IPS-NIHi11 (cell line): ENCODE measurements at regions not wholly inside any gene's neighbourhood (a gene's known extent, or its start where the extent isn't known, plus 50 kb on each side); places are given as distances from the start of the nearest gene placed in this dataset.
"Not testable (repeated sequence)": the region's sequence is repeated elsewhere in the genome, so short reads cannot be mapped to it uniquely, and the experiment has no call there.

Experiments used
- DNase-seq: peaks from one replicate; pipeline ENCODE4 v3.0.0; 2012; ENCODE audit warnings: mixed read lengths, low spot score

- DNase-seq: no peak
These were observed 880.3 kb upstream of the GRIA3 start for GRCh38 chrX:122303761-122304160.

DNA sequence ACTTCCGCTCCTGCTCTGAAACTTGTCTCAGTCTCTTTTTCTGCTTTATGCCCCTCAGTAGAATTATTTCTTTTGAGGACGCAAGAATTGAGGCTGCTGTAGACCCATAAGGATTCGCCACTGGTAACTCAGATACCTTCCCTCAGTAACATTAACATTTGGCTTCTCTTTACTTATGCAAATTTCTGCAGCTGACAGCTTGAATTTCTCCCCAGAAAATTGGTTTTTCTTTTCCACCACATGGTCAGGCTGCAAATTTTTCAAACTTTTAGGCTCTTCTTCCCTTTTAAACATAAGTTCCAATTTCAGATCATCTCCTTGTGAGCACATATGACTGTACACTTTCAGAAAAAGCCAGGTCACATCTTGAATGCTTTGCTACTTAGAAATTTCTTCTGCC lies 839.3 kb upstream of the GRIA3 start:
- no peak for DNase-seq

GRCh38 chrX:122363112-122363795 lies 820.8 kb upstream of the GRIA3 start:
- peak; percentile 17 for DNase-seq

- not testable (repeated sequence) for DNase-seq
These were observed 808.5 kb upstream of the GRIA3 start for GRCh38 chrX:122375533-122375932.

- DNase-seq: no peak
These were observed 795.1 kb upstream of the GRIA3 start for GRCh38 chrX:122389005-122389404.

DNA sequence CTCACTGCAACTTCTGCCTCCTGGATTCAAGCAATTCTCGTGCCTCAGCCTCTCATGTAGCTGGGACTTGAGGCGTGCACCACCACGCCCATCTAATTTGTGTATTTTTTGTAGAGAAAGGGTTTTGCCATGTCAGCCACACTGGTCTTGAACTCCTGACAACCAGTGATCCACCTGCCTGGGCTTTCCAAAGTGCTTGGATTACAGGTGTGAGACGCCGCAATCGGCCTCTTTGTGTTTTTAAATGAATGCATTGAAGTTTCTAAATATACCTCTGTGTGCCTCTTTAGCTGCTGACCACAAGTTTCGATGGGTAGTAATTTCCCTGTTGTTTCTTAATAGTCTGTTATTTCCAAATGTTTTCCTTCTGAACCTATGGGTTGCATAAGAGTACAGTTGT lies 765.3 kb upstream of the GRIA3 start:
- DNase-seq: no peak

DNA sequence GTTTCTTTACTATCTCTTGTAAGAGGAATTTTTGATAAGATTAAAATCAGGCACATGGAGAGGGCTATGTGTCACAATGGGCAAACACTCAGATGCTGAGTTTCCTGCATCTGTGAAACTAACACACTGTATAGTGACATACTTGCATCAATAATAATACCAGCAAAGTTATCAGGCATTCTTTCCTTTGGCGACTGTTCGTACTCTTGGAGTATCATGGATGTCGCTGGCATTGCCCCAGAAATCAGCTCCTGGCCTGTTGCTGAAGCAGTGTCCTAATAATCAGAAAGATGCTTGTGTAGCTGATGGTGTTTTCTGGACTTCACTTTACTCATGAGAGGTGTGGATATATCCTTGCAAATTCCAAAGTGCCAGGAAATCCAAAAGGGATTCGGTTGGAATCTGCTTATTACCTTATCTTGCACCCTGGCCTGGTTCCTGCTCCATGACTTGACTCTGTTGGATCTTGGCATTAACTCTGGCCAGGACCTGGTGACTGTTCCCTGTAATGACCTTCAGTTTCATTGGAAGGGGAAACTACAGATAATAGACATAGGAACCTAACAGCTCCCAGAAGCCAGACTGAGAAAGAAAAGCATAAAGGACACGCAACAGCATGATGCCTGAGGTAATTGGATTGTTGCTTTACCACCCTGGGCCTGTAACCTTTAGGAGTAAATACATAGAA lies 762.5 kb upstream of the GRIA3 start:
- DNase-seq: no peak

DNA sequence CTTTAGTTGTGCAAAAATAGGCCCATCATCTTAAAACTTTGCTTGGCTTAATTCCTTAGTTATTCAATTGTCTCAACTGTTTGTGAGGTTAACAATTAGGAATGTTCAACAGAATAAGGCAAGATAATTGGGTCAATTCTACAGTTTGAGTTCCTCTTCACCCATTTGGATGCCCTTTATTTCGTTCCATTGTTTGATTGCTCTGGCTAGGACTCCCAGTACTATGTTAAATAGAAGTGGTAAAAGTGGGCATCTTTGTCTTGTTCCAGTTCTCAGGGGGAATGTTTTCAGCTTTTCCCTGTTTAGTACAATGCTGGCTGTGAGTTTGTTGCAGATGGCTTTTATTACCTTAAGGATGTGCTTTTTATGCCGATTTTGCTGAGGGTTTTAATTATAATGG lies 761.5 kb upstream of the GRIA3 start:
- no peak for DNase-seq

GRCh38 chrX:122434942-122435341 lies 749.1 kb upstream of the GRIA3 start:
- no peak for DNase-seq

DNA sequence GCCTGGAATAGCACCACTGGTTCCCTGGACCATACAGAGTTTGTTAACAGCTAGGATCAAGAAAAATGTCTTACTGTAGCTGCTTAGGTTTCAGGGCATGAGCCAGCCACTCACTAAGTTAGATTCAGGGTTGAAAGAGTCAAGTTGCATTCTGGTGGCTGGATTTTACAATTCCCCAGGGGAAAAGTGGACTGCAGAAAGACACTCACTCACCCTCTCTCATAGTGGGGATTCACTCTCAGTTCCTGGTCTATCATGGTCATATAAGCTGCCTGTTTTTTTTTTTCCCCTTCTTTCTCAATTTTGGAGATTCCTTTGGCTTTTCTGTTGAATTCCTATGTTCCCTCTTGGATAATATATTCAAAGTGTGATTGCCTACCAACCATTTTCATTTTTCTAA lies 744.2 kb upstream of the GRIA3 start:
- DNase-seq: no peak

DNA sequence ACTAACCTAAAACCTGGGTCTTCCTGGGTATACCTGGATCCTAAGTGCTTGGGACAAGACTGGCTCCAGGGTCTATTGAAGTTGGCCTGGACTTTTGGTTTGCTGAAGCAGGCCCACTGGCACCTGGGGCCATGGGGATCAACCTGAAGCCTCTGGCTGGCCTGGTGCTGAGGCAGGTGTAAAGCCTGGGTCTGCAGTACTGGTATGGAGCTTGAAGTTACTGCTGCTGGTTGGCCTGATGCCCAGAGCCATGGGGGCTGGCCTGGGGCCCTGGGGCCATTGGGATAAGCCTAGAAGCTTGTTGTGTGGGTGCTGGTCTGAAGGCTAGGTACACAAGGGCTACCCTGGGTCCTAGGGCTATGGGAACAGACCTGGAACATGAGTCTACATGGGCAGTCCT lies 743.2 kb upstream of the GRIA3 start:
- no peak for DNase-seq

- DNase-seq: no peak
These were observed 742.6 kb upstream of the GRIA3 start for GRCh38 chrX:122441451-122441850.

- DNase-seq: no peak
These were observed 738.6 kb upstream of the GRIA3 start for GRCh38 chrX:122445466-122445865.

DNA sequence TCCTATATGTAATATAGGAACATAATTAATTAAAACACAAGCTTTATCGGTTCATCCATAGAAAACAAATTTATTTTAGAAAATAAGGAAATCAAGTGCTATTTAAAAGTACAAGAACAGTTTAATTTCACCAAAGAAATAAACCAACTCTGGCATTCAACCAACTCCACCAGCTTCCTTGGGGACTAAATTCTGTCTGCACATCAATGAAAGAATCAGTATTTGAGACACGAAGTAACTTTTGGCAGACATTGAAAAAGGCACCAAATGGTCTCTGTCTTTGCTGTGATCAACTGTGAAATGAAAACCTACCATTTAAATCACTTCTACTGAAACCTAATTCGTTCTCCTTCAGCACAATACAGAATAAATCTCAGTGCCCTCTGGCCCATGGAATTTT lies 719.7 kb upstream of the GRIA3 start:
- no peak for DNase-seq

DNA sequence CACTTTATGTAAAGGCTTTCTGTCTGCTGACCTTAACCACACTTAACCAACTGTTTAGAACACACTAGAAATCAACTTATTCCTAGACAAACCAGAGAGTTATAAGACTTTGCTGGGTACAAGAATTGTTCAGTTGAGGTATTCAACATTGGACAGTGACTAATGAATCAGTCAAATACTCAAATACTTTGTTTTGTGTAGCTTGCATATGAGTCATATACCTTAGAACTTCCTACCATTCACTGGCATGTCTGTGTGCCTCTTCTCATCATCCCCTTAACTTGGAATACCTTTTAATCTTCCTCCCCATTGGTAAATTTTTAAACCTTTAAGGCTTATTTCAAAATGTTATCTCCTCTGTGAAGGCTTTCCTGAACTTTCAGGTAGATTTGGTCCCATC lies 708.8 kb upstream of the GRIA3 start:
- DNase-seq: no peak

GRCh38 chrX:122500556-122500955 lies 683.5 kb upstream of the GRIA3 start:
- DNase-seq: no peak

GRCh38 chrX:122501652-122502051 lies 682.4 kb upstream of the GRIA3 start:
- DNase-seq: no peak

- DNase-seq: no peak
These were observed 680.1 kb upstream of the GRIA3 start for GRCh38 chrX:122504026-122504425.

- no peak for DNase-seq
These were observed 671.5 kb upstream of the GRIA3 start for GRCh38 chrX:122512561-122513072.

GRCh38 chrX:122517786-122518185 lies 666.3 kb upstream of the GRIA3 start:
- no peak for DNase-seq

DNA sequence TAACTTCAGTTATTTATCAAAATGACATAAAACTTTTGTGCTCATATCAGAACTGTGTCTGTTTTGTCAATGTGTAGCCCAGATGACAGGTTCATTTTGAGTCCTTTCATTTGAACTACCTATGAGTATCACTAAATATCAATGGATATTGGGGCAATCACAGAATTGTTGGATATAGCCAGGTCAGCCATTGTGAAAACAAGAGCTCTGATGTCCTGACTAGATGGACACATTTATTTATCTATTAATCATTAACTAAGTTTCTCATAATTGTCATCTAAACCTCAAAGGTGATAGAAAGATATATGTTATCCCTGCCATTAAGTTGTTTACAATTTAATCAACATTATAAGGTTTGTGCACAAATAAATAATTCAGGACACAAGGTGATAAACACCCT lies 638.3 kb upstream of the GRIA3 start:
- no peak for DNase-seq

DNA sequence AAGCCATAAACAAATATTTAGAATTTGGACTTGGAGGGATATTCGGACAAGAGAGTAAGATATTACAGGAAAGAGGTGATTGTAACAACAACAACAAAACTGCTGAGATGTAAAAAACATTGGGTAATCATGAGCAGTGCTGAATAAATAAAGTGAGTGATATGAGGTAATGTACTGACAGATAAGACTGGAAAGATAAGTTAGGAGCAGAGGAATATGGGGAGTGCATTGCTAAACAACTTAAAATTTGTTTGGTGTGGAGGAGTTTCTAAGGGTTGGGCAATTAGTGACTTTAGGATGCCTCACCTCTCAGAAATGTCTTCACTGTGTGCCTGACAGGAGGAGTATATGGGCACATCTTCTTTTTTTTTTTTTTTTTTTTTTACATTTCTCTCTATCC lies 637.8 kb upstream of the GRIA3 start:
- no peak for DNase-seq

- DNase-seq: no peak
These were observed 631.7 kb upstream of the GRIA3 start for GRCh38 chrX:122552286-122552800.

DNA sequence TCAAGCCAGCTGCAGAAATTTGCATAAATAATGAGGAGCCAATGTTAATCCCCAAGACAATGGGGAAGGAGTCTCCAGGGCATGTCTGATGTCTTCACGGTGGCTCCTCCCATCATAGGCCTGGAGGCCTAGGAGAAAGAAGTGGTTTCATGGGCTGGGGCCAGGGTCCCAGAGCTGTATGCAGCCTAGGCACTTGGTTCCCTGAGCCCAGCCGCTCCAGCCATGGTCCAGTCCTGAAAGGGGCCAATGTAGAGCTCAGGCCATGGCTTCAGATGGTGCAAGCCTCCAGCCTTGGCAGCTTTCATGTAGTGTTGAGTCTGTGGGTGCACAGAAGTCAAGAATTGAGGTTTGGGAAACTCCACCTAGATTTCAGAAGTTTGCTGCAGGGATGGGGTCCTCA lies 628.2 kb upstream of the GRIA3 start:
- no peak for DNase-seq
